Thoracic aorta (tissue), 2 donors: ENCODE measurements at regions not wholly inside any gene's neighbourhood (a gene's known extent, or its start where the extent isn't known, plus 50 kb on each side); places are given as distances from the start of the nearest gene placed in this dataset.

ENCODE experiments used
- ATAC-seq: fragments of 150-250 bp; one replicate; pipeline ENCODE4 v1.8.0; 2017; ENCODE audit warnings: low read depth; ENCODE audit not compliant: insufficient number of reproducible peaks, low FRiP score
- DNase-seq: peaks from one replicate; pipeline ENCODE4 v3.0.0-alpha.2; 2020; ENCODE audit warnings: low spot score
- H3K27ac ChIP-seq, 2 donors: fragments of 200-600 bp; sonication (generic); 1 replicate in 1 of 2; 2 replicates in 1 of 2; pipeline ENCODE4 v1.5.1; 2016; ENCODE audit warnings: mild to moderate bottlenecking in 2 of 2, moderate library complexity in 2 of 2
- H3K27me3 ChIP-seq: fragments of 200-600 bp; sonication (generic); replicated peaks from 2 replicates; pipeline ENCODE4 v1.6.0; 2016; ENCODE audit warnings: mild to moderate bottlenecking; ENCODE audit not compliant: insufficient read depth
- H3K36me3 ChIP-seq: fragments of 200-600 bp; sonication (generic); one replicate; pipeline ENCODE4 v1.5.1; 2016
- H3K4me1 ChIP-seq, 2 donors: fragments of 200-600 bp; sonication (generic); 1 replicate in 1 of 2; 2 replicates in 1 of 2; pipeline versions ENCODE4 v1.5.1 to v1.6.0; 2016; ENCODE audit warnings: low read depth in 2 of 2, mild to moderate bottlenecking in 1 of 2; ENCODE audit not compliant: control insufficient read depth in 1 of 2
- H3K4me3 ChIP-seq: fragments of 200-600 bp; sonication (generic); 2 replicates; pipeline ENCODE4 v1.5.1; 2016; ENCODE audit warnings: mild to moderate bottlenecking
- H3K9me3 ChIP-seq: fragments of 200-600 bp; sonication (generic); 2 replicates; pipeline ENCODE4 v1.5.1; 2016
- CTCF ChIP-seq: fragments of 200-600 bp; sonication (generic); IDR thresholded peaks from one replicate; pipeline ENCODE4 v1.5.1; 2019; ENCODE audit warnings: antibody characterized with exemption

GRCh38 chr21:30044447-30045064 lies 104.8 kb upstream of the GRIK1 start:
- Histone ChIP-seq H3K9me3 (no peaks in the 10 kb centered on the region), H3K4me3 (no peak overlapping the region), H3K27me3 (no peaks in the 10 kb centered on the region), H3K4me1 (no peaks in the 10 kb centered on the region), H3K27ac (no peak overlapping the region), H3K36me3 (no peaks in the 10 kb centered on the region)
- ATAC-seq (no peak), DNase-seq (no peak)
- TF ChIP-seq CTCF = peak; percentile 69

GRCh38 chr21:30042443-30042842 lies 102.6 kb upstream of the GRIK1 start:
- Histone ChIP-seq H3K9me3 (no peaks in the 10 kb centered on the region), H3K4me1 (no peaks in the 10 kb centered on the region), H3K36me3 (no peaks in the 10 kb centered on the region), H3K4me3 (no peak overlapping the region), H3K27me3 (no peaks in the 10 kb centered on the region), H3K27ac (no peak overlapping the region)
- ATAC-seq (no peak), DNase-seq (no peak)
- no peak for TF ChIP-seq CTCF

- Histone ChIP-seq H3K4me3 (no peak overlapping the region), H3K27me3 (no peaks in the 10 kb centered on the region), H3K27ac (no peak overlapping the region), H3K9me3 (no peaks in the 10 kb centered on the region), H3K36me3 (no peaks in the 10 kb centered on the region), H3K4me1 (no peaks in the 10 kb centered on the region)
- DNase-seq = no peak
- no peak for TF ChIP-seq CTCF
- ATAC-seq = no peak
Measured at GRCh38 chr21:30033441-30033840, 93.6 kb upstream of the GRIK1 start.

GRCh38 chr21:30030416-30030815 lies 90.6 kb upstream of the GRIK1 start:
- Histone ChIP-seq H3K9me3 (no peaks in the 10 kb centered on the region), H3K27me3 (no peaks in the 10 kb centered on the region), H3K4me1 (no peaks in the 10 kb centered on the region), H3K36me3 (no peaks in the 10 kb centered on the region), H3K27ac (no peak overlapping the region), H3K4me3 (no peak overlapping the region)
- DNase-seq (no peak), ATAC-seq (no peak)
- TF ChIP-seq CTCF = no peak

- no peak for TF ChIP-seq CTCF
- no peaks in the 10 kb centered on the region for H3K9me3 ChIP-seq
- H3K36me3 ChIP-seq = no peaks in the 10 kb centered on the region
- H3K27ac ChIP-seq = no peak overlapping the region
- no peak overlapping the region for H3K4me3 ChIP-seq
- ATAC-seq (no peak), DNase-seq (no peak)
- no peaks in the 10 kb centered on the region for H3K4me1 ChIP-seq
- no peaks in the 10 kb centered on the region for H3K27me3 ChIP-seq
Measured at GRCh38 chr21:30028537-30028936, 88.7 kb upstream of the GRIK1 start.
